ENCODE measurements at regions not wholly inside any gene's neighbourhood (a gene's known extent, or its start where the extent isn't known, plus 50 kb on each side); places are given as distances from the start of the nearest gene placed in this dataset.

DNA sequence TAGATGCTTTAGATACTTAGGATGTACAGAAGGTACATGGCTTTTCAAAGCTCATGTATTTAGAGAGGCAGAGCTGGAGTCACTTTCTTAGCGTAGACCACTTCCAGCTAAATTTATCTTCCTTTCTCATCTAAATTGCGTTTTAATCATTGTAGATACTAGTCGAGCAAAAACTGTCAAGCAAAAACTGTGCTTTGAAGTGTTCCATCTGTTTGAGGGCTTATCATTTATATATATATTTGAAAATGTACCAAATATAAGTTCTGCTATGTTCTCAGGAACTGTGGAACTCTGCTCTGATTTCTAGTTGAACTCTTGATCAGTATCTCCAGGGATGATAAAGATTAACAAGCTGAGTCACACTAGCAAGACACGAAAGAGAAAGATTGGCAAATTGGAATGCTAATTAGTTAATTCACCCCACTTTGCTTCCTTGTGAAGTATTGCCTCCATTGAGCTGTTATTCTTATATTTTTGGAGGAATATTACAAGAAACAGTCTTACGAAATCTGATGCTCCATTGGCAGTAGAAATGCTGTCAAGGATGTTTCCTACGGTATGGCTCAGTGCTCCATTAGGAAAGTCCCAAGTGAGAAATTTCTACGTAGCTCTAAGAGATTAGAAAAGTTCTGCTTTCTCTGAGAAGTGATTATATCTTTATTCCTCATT, 310.7 kb downstream of the AEBP2 start:
- TF ChIP-seq, protein P1, sequence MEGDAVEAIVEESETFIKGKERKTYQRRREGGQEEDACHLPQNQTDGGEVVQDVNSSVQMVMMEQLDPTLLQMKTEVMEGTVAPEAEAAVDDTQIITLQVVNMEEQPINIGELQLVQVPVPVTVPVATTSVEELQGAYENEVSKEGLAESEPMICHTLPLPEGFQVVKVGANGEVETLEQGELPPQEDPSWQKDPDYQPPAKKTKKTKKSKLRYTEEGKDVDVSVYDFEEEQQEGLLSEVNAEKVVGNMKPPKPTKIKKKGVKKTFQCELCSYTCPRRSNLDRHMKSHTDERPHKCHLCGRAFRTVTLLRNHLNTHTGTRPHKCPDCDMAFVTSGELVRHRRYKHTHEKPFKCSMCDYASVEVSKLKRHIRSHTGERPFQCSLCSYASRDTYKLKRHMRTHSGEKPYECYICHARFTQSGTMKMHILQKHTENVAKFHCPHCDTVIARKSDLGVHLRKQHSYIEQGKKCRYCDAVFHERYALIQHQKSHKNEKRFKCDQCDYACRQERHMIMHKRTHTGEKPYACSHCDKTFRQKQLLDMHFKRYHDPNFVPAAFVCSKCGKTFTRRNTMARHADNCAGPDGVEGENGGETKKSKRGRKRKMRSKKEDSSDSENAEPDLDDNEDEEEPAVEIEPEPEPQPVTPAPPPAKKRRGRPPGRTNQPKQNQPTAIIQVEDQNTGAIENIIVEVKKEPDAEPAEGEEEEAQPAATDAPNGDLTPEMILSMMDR (IDR thresholded peaks at IDR 0.05; ENCODE audit: low read depth, low read length): no peak
- no peak for TF ChIP-seq EZH2phosphoT487 (IDR thresholded peaks at IDR 0.05; ENCODE audit: low read depth)
- Histone ChIP-seq H3K9me3 (ENCODE audit: insufficient read depth, low read length) (peaks cover 9% of the 10 kb centered on the region; the same call in 1 of the 2 replicates), H3K36me3 (replicated peaks; ENCODE audit: low read depth, low read length) (no peaks in the 10 kb centered on the region), H3K4me1 (ENCODE audit: low read length) (no peaks in the 10 kb centered on the region), H3K4me2 (ENCODE audit: low read length) (no peak overlapping the region), H3K4me3 (ENCODE audit: low read length) (no peak overlapping the region), H3K27ac (ENCODE audit: low read length) (no peak overlapping the region), H4K20me1 (ENCODE audit: insufficient read depth, low read length) (no peaks in the 10 kb centered on the region), H2AFZ (ENCODE audit: low read depth, low read length) (no peak overlapping the region), H3K27me3 (ENCODE audit: low read depth, low read length) (no peaks in the 10 kb centered on the region), H3K79me2 (ENCODE audit: low read length) (no peaks in the 10 kb centered on the region), H3K9ac (ENCODE audit: low read length) (no peak overlapping the region)

DNA sequence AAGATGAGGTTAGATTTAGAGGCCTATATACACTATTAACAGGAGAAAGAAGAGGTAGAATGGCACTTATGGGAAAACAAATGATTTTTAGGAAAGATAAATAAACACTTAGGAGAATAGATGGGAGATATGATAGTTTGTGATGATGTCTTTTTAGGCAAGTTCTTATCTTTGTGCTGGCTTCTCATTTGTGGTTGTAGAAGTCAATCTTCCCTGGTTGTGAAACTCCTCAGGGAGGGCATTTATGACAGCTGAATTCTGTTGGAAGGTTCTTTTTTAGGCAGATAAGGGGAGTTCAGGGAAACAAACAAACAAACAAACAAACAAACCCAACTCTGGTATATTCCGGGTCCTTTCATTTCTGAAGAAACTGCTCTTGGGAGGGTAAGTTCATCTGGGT, 311.8 kb downstream of the AEBP2 start:
- TF ChIP-seq, protein P1 (IDR thresholded peaks at IDR 0.05; ENCODE audit: low read depth, low read length): no peak
- TF ChIP-seq EZH2phosphoT487 (IDR thresholded peaks at IDR 0.05; ENCODE audit: low read depth): no peak
- Histone ChIP-seq H3K4me2 (ENCODE audit: low read length) (no peak overlapping the region), H3K9ac (ENCODE audit: low read length) (no peak overlapping the region), H3K27ac (ENCODE audit: low read length) (no peak overlapping the region), H3K79me2 (ENCODE audit: low read length) (no peaks in the 10 kb centered on the region), H2AFZ (ENCODE audit: low read depth, low read length) (no peak overlapping the region), H3K4me3 (ENCODE audit: low read length) (no peak overlapping the region), H3K4me1 (ENCODE audit: low read length) (no peaks in the 10 kb centered on the region), H4K20me1 (ENCODE audit: insufficient read depth, low read length) (no peaks in the 10 kb centered on the region), H3K9me3 (ENCODE audit: insufficient read depth, low read length) (peaks cover 9% of the 10 kb centered on the region; the same call in 1 of the 2 replicates), H3K36me3 (replicated peaks; ENCODE audit: low read depth, low read length) (no peaks in the 10 kb centered on the region), H3K27me3 (ENCODE audit: low read depth, low read length) (no peaks in the 10 kb centered on the region)

DNA sequence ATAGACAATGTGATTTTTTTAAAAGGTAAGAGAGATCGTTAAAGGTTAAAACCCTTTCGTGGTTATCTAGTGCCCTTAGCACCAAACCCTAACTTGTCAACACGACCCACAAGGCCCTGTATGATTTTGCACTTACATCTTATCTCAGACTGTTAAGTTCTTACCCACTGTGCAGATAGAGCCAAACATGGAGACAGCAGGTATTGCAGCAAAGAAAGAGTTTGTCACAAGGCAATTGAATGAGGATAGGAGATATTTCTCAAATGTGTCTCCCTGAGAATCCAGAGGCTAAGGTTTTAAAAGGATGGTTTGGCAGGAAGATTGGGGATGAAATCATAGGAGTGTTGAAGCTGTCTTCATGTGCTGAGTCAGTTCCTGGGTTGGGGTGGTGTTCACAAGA, 313.4 kb downstream of the AEBP2 start:
- Histone ChIP-seq H3K4me3 (ENCODE audit: low read length) (no peak overlapping the region), H3K4me2 (ENCODE audit: low read length) (no peak overlapping the region), H2AFZ (ENCODE audit: low read depth, low read length) (no peak overlapping the region), H3K9ac (ENCODE audit: low read length) (no peak overlapping the region), H3K4me1 (ENCODE audit: low read length) (no peaks in the 10 kb centered on the region), H3K36me3 (replicated peaks; ENCODE audit: low read depth, low read length) (no peaks in the 10 kb centered on the region), H3K27me3 (ENCODE audit: low read depth, low read length) (no peaks in the 10 kb centered on the region), H3K27ac (ENCODE audit: low read length) (no peak overlapping the region), H4K20me1 (ENCODE audit: insufficient read depth, low read length) (no peaks in the 10 kb centered on the region), H3K9me3 (ENCODE audit: insufficient read depth, low read length) (peaks cover 9% of the 10 kb centered on the region; the same call in 1 of the 2 replicates), H3K79me2 (ENCODE audit: low read length) (no peaks in the 10 kb centered on the region)
- TF ChIP-seq, protein P1 (IDR thresholded peaks at IDR 0.05; ENCODE audit: low read depth, low read length): no peak
- TF ChIP-seq EZH2phosphoT487 (IDR thresholded peaks at IDR 0.05; ENCODE audit: low read depth): no peak

DNA sequence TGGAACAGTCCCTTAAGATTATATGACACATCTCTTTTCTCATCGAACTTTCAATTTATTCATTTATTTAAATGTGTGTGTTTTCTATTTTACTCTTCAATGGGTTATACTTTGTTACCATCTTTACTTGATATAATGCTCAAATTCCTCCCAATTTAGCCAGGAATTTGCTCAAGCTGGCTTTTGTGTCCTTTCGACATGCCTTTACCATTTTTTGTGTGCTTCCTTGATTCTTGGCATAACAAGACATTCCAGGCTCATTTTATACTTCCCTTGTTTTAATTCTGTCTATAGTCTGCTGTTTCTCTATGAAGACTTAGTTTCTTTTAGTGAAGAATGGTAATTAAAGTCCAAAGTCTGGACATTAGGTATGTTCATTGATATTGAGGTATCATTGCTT, 315.8 kb downstream of the AEBP2 start:
- Histone ChIP-seq H3K9ac (ENCODE audit: low read length) (no peak overlapping the region), H4K20me1 (ENCODE audit: insufficient read depth, low read length) (no peaks in the 10 kb centered on the region), H3K4me3 (ENCODE audit: low read length) (no peak overlapping the region), H3K9me3 (ENCODE audit: insufficient read depth, low read length) (peaks cover 9% of the 10 kb centered on the region; the same call in 1 of the 2 replicates), H3K4me2 (ENCODE audit: low read length) (no peak overlapping the region), H3K27ac (ENCODE audit: low read length) (no peak overlapping the region), H3K27me3 (ENCODE audit: low read depth, low read length) (no peaks in the 10 kb centered on the region), H3K4me1 (ENCODE audit: low read length) (peaks cover 9% of the 10 kb centered on the region), H3K79me2 (ENCODE audit: low read length) (no peaks in the 10 kb centered on the region), H2AFZ (ENCODE audit: low read depth, low read length) (no peak overlapping the region), H3K36me3 (replicated peaks; ENCODE audit: low read depth, low read length) (no peaks in the 10 kb centered on the region)
- no peak for TF ChIP-seq EZH2phosphoT487 (IDR thresholded peaks at IDR 0.05; ENCODE audit: low read depth)
- TF ChIP-seq, protein P1 (IDR thresholded peaks at IDR 0.05; ENCODE audit: low read depth, low read length): no peak

Measured in OCI-LY3 (cell line).